ENCODE measurements at regions not wholly inside any gene's neighbourhood (a gene's known extent, or its start where the extent isn't known, plus 50 kb on each side); places are given as distances from the start of the nearest gene placed in this dataset.

GRCh38 chr11:95544095-95544856, 245.3 kb downstream of the FAM76B start:
- TF ChIP-seq CTCF (conservative IDR thresholded peaks at IDR 0.05 in 1 of 2, IDR thresholded peaks at IDR 0.05 in 1 of 2; ENCODE audit: low read depth in 1 of 2, low read length in 2 of 2) = no peak
- TF ChIP-seq EZH2 (IDR thresholded peaks at IDR 0.05; ENCODE audit: low read length, missing control alignments) = no peak
